PC-9 (cell line): ENCODE measurements at regions not wholly inside any gene's neighbourhood (a gene's known extent, or its start where the extent isn't known, plus 50 kb on each side); places are given as distances from the start of the nearest gene placed in this dataset.
A peak's percentile ranks its signal among the peaks of the same experiment; 100 is the strongest.

Experiments used
- BruUV-seq: library from RNA; stranded (reverse); fragments of 400-500 nt; replicated peaks from 2 replicates; lab custom pipeline; 2021; lab: Mats Ljungman, UMichigan
- CTCF ChIA-PET: fragments of 300-600 bp; sonication (Branson Sonifier 250); formaldehyde crosslinking; loops from one replicate; lab custom pipeline; 2022; ENCODE audit warnings: antibody characterized with exemption; lab: Charles Lee
- POLR2A ChIA-PET: fragments of 300-600 bp; sonication (Branson Sonifier 250); formaldehyde crosslinking; loops from one replicate; lab custom pipeline; 2022; ENCODE audit warnings: antibody characterized with exemption; ENCODE audit not compliant: unreplicated experiment; lab: Charles Lee
- DNase-seq, 2 experiments: peaks; one replicate each; pipeline versions ENCODE4 v3.0.0 to v3.0.0-alpha.2; 2015 to 2022; ENCODE audit warnings: mixed read lengths in 1 of 2
- H2AFZ ChIP-seq: fragments of 200-600 bp; sonication (generic); 2 replicates; pipeline ENCODE4 v1.8.1; 2017; ENCODE audit warnings: antibody characterized with exemption
- H3F3A ChIP-seq: fragments of 200-600 bp; sonication (generic); 2 replicates; pipeline ENCODE4 v1.8.1; 2017; ENCODE audit warnings: antibody characterized with exemption, mild to moderate bottlenecking, low read depth; ENCODE audit not compliant: insufficient read depth
- H3K27ac ChIP-seq: fragments of 200-600 bp; sonication (generic); 2 replicates; pipeline ENCODE4 v1.6.1; 2016; ENCODE audit warnings: mixed run types
- H3K27me3 ChIP-seq: fragments of 200-600 bp; sonication (generic); 2 replicates; pipeline ENCODE4 v1.6.1; 2016; ENCODE audit warnings: low read depth, mixed run types; ENCODE audit not compliant: insufficient read depth
- H3K36me3 ChIP-seq: fragments of 200-600 bp; sonication (generic); 2 replicates; pipeline ENCODE4 v1.6.1; 2016; ENCODE audit warnings: low read depth, mixed run types
- H3K4me1 ChIP-seq: fragments of 200-600 bp; sonication (generic); replicated peaks from 2 replicates; pipeline ENCODE4 v1.6.1; 2016; ENCODE audit warnings: mixed run types; ENCODE audit not compliant: insufficient read depth
- H3K4me2 ChIP-seq: fragments of 200-600 bp; sonication (generic); 2 replicates; pipeline ENCODE4 v1.6.1; 2017; ENCODE audit warnings: mixed run types
- H3K4me3 ChIP-seq: fragments of 200-600 bp; sonication (generic); 2 replicates; pipeline ENCODE4 v1.6.1; 2016; ENCODE audit warnings: mixed run types
- H3K79me2 ChIP-seq: fragments of 200-600 bp; sonication (generic); 2 replicates; pipeline ENCODE4 v1.6.1; 2017; ENCODE audit warnings: low read depth, mixed run types
- H3K9me2 ChIP-seq: fragments of 200-600 bp; sonication (generic); 2 replicates; pipeline ENCODE4 v1.8.1; 2017; ENCODE audit warnings: mild to moderate bottlenecking; ENCODE audit not compliant: insufficient read depth
- H3K9me3 ChIP-seq: fragments of 200-600 bp; sonication (generic); 2 replicates; pipeline ENCODE4 v1.8.1; 2016; ENCODE audit warnings: low read depth; ENCODE audit not compliant: insufficient read depth
- H4K20me1 ChIP-seq: fragments of 200-600 bp; sonication (generic); 2 replicates; pipeline ENCODE4 v1.8.1; 2017; ENCODE audit not compliant: insufficient read depth
- EZH2 ChIP-seq: fragments of 200-600 bp; sonication (generic); IDR thresholded peaks from 2 replicates; pipeline ENCODE4 v1.8.0; 2017; ENCODE audit warnings: antibody characterized with exemption, low read depth
- intact Hi-C: fragments of 100-400 bp; cut with micrococcal nuclease; formaldehyde crosslinking; loops from one replicate; pipeline ENCODE4 v1.10.0; 2022; ENCODE audit not compliant: unreplicated experiment
- TF ChIP-seq, protein P1 (sequence below): fragments of 200-600 bp; sonication (generic); conservative IDR thresholded peaks from 2 replicates; pipeline ENCODE4 v1.6.1; 2017; ENCODE audit warnings: mixed run types, antibody characterized with exemption, mild to moderate bottlenecking, moderate library complexity

DNA sequence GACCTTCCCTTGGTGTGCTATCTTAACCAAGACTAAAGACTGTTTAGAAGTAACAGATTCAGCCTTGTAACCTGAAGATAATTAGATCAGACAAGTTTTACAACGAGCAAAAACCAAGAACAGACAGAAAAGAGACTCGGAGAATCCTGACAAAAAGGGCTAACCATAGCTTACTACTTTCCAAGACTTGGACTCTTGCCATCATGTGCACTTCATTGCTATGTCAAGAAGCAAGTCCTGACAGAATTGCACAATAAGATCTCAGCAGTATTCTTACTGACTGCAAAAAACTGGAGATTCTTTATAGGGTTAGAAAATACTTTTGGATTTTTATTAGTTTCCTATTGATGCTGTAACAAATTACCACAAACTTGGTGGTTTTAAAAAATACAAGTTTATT, 1539.0 kb upstream of the NUDT12 start:
- H3K36me3 ChIP-seq, result no peaks in the 10 kb centered on the region
- ChIA-PET CTCF (no interaction called here), POLR2A (no interaction called here)
- no peak for DNase-seq
- TF ChIP-seq, protein P1, sequence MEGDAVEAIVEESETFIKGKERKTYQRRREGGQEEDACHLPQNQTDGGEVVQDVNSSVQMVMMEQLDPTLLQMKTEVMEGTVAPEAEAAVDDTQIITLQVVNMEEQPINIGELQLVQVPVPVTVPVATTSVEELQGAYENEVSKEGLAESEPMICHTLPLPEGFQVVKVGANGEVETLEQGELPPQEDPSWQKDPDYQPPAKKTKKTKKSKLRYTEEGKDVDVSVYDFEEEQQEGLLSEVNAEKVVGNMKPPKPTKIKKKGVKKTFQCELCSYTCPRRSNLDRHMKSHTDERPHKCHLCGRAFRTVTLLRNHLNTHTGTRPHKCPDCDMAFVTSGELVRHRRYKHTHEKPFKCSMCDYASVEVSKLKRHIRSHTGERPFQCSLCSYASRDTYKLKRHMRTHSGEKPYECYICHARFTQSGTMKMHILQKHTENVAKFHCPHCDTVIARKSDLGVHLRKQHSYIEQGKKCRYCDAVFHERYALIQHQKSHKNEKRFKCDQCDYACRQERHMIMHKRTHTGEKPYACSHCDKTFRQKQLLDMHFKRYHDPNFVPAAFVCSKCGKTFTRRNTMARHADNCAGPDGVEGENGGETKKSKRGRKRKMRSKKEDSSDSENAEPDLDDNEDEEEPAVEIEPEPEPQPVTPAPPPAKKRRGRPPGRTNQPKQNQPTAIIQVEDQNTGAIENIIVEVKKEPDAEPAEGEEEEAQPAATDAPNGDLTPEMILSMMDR, result no peak
- H3K79me2 ChIP-seq, result no peaks in the 10 kb centered on the region
- H3K4me3 ChIP-seq, result no peak overlapping the region
- no peaks in the 10 kb centered on the region for H4K20me1 ChIP-seq
- no peak overlapping the region for H3K4me2 ChIP-seq
- BruUV-seq, result no TSS peak
- H2AFZ ChIP-seq, result no peak overlapping the region
- H3K27me3 ChIP-seq, result no peaks in the 10 kb centered on the region
- no peaks in the 10 kb centered on the region for H3K9me3 ChIP-seq
- intact Hi-C loops, result no loop called here
- H3K9me2 ChIP-seq, result no peaks in the 10 kb centered on the region
- H3F3A ChIP-seq, result no peaks in the 10 kb centered on the region
- no peaks in the 10 kb centered on the region for H3K4me1 ChIP-seq
- H3K27ac ChIP-seq, result no peak overlapping the region

DNA sequence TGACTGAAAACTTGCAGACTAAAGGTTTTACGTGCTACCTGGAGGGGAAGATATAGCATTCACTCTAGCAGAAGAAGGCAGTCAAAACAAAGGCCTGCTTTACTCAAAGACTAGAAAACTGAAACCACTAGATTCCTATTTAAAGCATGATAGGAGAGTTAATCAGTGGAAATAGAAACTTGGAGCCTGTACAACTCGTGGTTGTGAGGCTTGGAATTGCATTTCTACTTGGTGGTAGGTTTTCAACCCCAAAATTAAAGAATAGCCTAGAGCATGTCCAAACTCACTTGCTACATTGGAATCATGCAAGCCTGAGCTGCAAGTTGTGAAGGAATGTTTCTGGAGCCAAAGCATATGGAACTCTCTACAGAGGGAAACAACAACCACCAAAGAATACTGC, 1526.4 kb upstream of the NUDT12 start:
- ChIA-PET CTCF (no interaction called here), POLR2A (no interaction called here)
- Histone ChIP-seq H3K79me2 (no peaks in the 10 kb centered on the region), H2AFZ (peak overlapping the region; percentile 3; the same call in 1 of the 2 replicates), H3K9me2 (no peaks in the 10 kb centered on the region), H3F3A (no peaks in the 10 kb centered on the region), H3K4me2 (no peak overlapping the region), H3K36me3 (no peaks in the 10 kb centered on the region), H4K20me1 (no peaks in the 10 kb centered on the region), H3K4me1 (no peaks in the 10 kb centered on the region), H3K27me3 (no peaks in the 10 kb centered on the region), H3K4me3 (no peak overlapping the region), H3K9me3 (no peaks in the 10 kb centered on the region), H3K27ac (no peak overlapping the region)
- no peak for DNase-seq
- intact Hi-C loops, result no loop called here
- TF ChIP-seq, protein P1, result no peak
- TF ChIP-seq EZH2, result no peak
- no TSS peak for BruUV-seq

DNA sequence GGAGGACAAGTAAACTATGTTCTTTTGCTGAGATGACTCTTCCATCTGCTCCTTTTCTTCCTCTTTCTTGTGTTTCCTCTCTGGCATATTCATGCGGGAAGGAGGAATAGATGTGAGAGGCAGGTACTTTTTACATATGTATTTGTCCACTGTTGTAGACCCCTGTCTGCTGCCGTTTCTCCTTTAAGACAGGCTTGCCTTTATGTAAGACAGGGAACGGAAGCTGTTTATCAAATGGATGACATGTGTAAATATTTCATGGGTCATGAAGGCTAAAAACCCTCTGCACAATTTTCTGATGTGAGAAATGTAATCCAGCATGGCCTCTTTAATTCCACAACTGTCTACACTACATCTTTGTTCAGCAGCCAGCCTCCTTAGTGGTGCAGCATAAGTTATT, 1525.5 kb upstream of the NUDT12 start:
- TF ChIP-seq, protein P1, result no peak
- TF ChIP-seq EZH2, result no peak
- H3K9me2 ChIP-seq, result no peaks in the 10 kb centered on the region
- no peaks in the 10 kb centered on the region for H3K4me1 ChIP-seq
- no peak overlapping the region for H2AFZ ChIP-seq
- H3K9me3 ChIP-seq, result no peaks in the 10 kb centered on the region
- no peaks in the 10 kb centered on the region for H4K20me1 ChIP-seq
- POLR2A ChIA-PET, result no interaction called here
- intact Hi-C loops, result no loop called here
- H3F3A ChIP-seq, result no peaks in the 10 kb centered on the region
- H3K27ac ChIP-seq, result no peak overlapping the region
- no peak overlapping the region for H3K4me2 ChIP-seq
- CTCF ChIA-PET, result no interaction called here
- no peak overlapping the region for H3K4me3 ChIP-seq
- no peaks in the 10 kb centered on the region for H3K36me3 ChIP-seq
- H3K79me2 ChIP-seq, result no peaks in the 10 kb centered on the region
- no peaks in the 10 kb centered on the region for H3K27me3 ChIP-seq
- no TSS peak for BruUV-seq
- DNase-seq, result no peak
